ENCODE measurements at regions not wholly inside any gene's neighbourhood (a gene's known extent, or its start where the extent isn't known, plus 50 kb on each side); places are given as distances from the start of the nearest gene placed in this dataset.

GRCh38 chr2:237254911-237255578, 158.9 kb downstream of the COL6A3 start:
- Mint-ChIP-seq H3K4me3 (no peak overlapping the region), H3K27me3 (ENCODE audit: low read depth) (no peaks in the 10 kb centered on the region), H3K4me1 (no peaks in the 10 kb centered on the region), H3K9me3 (no peaks in the 10 kb centered on the region), H3K27ac (ENCODE audit: unreplicated experiment) (no peak overlapping the region), H3K36me3 (ENCODE audit: low read depth) (no peaks in the 10 kb centered on the region)
- no peak for TF ChIP-seq CTCF (conservative IDR thresholded peaks at IDR 0.05)
- no peak for DNase-seq (ENCODE audit: low read depth, low spot score)

GRCh38 chr2:237256887-237257286, 157.1 kb downstream of the COL6A3 start:
- Mint-ChIP-seq H3K4me3 (no peak overlapping the region), H3K36me3 (ENCODE audit: low read depth) (no peaks in the 10 kb centered on the region), H3K4me1 (no peaks in the 10 kb centered on the region), H3K27me3 (ENCODE audit: low read depth) (no peaks in the 10 kb centered on the region), H3K27ac (ENCODE audit: unreplicated experiment) (no peak overlapping the region), H3K9me3 (no peaks in the 10 kb centered on the region)
- DNase-seq (ENCODE audit: low read depth, low spot score) = no peak
- TF ChIP-seq CTCF (conservative IDR thresholded peaks at IDR 0.05) = no peak

- Mint-ChIP-seq H3K9me3 (no peaks in the 10 kb centered on the region), H3K27ac (ENCODE audit: unreplicated experiment) (no peak overlapping the region), H3K27me3 (ENCODE audit: low read depth) (no peaks in the 10 kb centered on the region), H3K36me3 (ENCODE audit: low read depth) (no peaks in the 10 kb centered on the region), H3K4me1 (no peaks in the 10 kb centered on the region), H3K4me3 (no peak overlapping the region)
- DNase-seq (ENCODE audit: low read depth, low spot score) = no peak
- TF ChIP-seq CTCF (conservative IDR thresholded peaks at IDR 0.05) = no peak
Measured at GRCh38 chr2:237257471-237257951, 156.5 kb downstream of the COL6A3 start.

GRCh38 chr2:237258116-237258515, 155.8 kb downstream of the COL6A3 start:
- H3K27ac Mint-ChIP-seq (ENCODE audit: unreplicated experiment) = no peak overlapping the region
- H3K4me3 Mint-ChIP-seq = no peak overlapping the region
- no peaks in the 10 kb centered on the region for H3K27me3 Mint-ChIP-seq (ENCODE audit: low read depth)
- no peak for TF ChIP-seq CTCF (conservative IDR thresholded peaks at IDR 0.05)
- H3K4me1 Mint-ChIP-seq = no peaks in the 10 kb centered on the region
- H3K9me3 Mint-ChIP-seq = no peaks in the 10 kb centered on the region
- no peak for DNase-seq (ENCODE audit: low read depth, low spot score)
- H3K36me3 Mint-ChIP-seq (ENCODE audit: low read depth) = no peaks in the 10 kb centered on the region

- no peak overlapping the region for H3K27ac Mint-ChIP-seq (ENCODE audit: unreplicated experiment)
Measured at GRCh38 chr2:237258615-237259014, 155.3 kb downstream of the COL6A3 start.

More at GRCh38 chr2:237258615-237259014, 155.3 kb downstream of the COL6A3 start:
- Mint-ChIP-seq H3K9me3 (no peaks in the 10 kb centered on the region), H3K4me3 (no peak overlapping the region), H3K4me1 (no peaks in the 10 kb centered on the region), H3K36me3 (ENCODE audit: low read depth) (no peaks in the 10 kb centered on the region), H3K27me3 (ENCODE audit: low read depth) (no peaks in the 10 kb centered on the region)
- DNase-seq (ENCODE audit: low read depth, low spot score) = no peak
- no peak for TF ChIP-seq CTCF (conservative IDR thresholded peaks at IDR 0.05)

Measured in neural crest cell (in vitro differentiated cells).